Stimulated activated CD4-positive, alpha-beta T cell treated with anti-CD3 and anti-CD28 coated beads, Interleukin-2, amount 100 ng/mL, for 4 hours (primary cell): ENCODE measurements at regions not wholly inside any gene's neighbourhood (a gene's known extent, or its start where the extent isn't known, plus 50 kb on each side); places are given as distances from the start of the nearest gene placed in this dataset.

Experiments
- DNase-seq: peaks from one replicate; pipeline ENCODE4 v3.0.0-alpha.2; 2020; ENCODE audit warnings: low read depth

DNA sequence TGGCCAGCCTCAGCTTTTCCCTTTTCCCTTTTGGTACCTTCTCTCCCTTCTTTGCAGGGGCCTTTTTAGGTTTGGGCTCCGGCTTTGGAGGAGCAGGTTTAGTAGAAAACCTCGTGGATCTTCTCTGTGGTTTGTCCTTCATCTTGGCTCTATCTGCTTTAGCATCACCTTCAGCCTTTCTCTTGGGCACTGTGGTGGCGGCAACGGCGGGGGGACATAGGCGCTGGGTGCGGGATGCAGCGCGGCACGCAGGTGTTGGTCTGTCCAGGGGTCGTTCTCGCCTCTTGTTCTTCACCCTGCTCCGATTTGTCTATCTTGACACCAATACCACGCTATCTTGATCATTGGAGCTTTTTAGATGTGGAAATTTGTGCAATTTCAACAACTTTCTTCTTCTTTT, 64.5 kb upstream of the SMAD3 start:
- no peak for DNase-seq

GRCh38 chr15:67002368-67002767, 63.0 kb upstream of the SMAD3 start:
- no peak for DNase-seq

GRCh38 chr15:67003586-67003985, 61.8 kb upstream of the SMAD3 start:
- no peak for DNase-seq

DNA sequence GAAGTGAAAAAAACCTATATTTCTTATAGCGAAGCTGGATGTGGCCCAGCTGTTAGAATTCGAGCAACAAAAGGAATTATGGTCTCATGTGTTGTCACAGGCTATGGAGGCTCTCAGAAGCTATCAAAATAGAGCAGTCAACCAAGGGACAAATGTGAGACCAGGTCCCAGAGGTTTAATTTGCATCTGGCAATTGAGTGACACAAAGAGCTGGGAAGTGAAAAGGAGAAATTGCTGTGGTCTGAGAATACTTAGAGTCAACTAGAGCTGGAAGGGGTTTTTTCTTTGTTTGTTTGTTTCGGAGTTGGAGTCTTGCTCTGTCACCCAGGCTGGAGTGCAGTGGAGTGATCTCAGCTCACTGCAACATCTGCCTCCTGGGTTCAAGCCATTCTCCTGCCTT, 61.3 kb upstream of the SMAD3 start:
- DNase-seq: no peak

GRCh38 chr15:67005294-67005996, 60.0 kb upstream of the SMAD3 start:
- DNase-seq: no peak

- no peak for DNase-seq
Observed at GRCh38 chr15:67006083-67007065, 59.0 kb upstream of the SMAD3 start.

DNA sequence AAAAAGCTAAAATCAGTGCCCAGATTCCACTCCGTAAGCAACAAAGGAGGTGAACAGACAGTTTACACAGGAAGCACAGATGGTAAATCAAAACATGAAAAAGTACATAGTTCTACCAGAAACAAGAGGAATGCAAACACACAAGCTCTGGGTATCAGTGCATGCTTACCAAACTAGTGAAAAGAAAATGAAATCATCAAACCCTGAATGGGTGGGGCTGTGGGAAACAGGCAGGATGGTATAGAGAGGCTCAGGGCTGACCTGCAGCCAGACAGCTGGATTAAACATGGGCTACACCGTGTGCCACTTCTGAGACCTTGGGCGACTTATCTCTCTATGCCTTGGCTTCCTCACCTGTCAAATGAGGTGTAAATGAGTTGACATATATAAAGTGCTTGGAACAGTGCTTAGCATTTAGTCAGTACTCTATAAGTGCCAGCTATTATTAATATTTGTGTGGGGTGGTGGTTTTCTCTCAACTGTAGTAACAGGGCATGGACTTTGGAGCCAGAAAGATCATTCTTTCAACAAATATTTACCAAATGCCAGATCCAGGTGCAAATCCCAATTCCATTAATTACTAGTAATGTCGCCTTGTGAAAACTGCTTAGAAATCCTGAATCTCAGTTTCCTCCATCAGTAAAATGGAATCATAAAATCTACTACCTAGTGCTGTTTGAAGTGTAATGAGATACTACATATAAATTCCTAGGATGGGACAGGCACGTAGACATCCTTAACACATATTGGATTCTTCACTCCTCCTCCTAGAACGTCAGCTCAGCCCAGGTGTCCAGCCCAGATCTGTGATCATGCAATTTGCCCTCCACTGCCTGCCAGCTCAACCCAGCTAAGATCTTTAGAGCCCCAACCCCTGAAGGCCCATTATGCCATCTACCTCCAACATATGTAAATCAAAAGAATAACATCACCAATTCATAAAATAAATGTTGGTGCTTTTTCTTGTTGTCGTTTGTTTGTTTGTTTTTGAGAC, 55.5 kb upstream of the SMAD3 start:
- DNase-seq: no peak

GRCh38 chr15:67010898-67011616, 54.3 kb upstream of the SMAD3 start:
- DNase-seq: no peak

DNA sequence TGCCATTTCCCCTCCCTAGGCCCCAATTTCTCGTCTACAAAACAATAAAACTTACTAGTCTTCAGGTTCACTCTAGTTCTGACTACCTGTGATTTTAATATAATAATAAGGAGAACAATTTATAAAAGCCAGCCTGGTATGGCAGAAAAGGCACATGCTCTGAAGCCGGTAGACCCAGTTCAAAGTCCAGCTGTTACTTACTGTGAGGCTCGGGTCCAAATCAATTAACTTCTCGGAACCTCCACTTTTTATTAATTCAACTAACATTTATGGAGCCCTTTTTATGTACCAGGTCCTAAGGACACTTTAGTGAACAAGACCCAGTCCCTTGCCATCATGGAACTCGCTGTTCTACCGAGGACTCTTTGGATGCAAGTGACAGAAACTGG, 53.8 kb upstream of the SMAD3 start:
- DNase-seq: no peak

DNA sequence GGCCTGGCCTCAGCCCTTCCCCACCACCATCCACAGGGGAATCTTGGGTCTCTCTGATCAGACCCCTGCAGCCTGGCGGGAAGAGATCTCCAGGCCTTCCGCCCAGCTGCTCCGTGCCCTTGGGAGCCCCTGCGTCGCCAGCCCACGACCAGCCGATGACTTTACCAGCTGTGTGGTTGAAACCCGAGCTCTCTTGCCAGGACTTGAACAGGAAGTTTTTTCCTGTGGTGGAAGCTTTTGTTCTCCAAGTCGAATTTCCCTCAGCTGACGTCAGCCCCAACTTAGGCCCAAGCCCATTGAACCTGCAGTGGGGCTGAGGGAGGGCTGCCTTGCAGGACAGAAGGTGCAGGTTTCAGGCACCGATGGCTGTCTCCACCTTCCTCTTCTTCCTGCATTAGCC, 51.7 kb upstream of the SMAD3 start:
- DNase-seq: no peak
